NCI-H345 treated with DMSO at 0.1 percent for 48 hours (cell line): ENCODE measurements at regions not wholly inside any gene's neighbourhood (a gene's known extent, or its start where the extent isn't known, plus 50 kb on each side); places are given as distances from the start of the nearest gene placed in this dataset.
"Not testable (repeated sequence)": the region's sequence is repeated elsewhere in the genome, so short reads cannot be mapped to it uniquely, and the experiment has no call there.

ENCODE experiments used
- DNase-seq: peaks from one replicate; lab custom pipeline; 2025; ENCODE audit not compliant: unreplicated experiment; lab: John Stamatoyannopoulos, UW

DNA sequence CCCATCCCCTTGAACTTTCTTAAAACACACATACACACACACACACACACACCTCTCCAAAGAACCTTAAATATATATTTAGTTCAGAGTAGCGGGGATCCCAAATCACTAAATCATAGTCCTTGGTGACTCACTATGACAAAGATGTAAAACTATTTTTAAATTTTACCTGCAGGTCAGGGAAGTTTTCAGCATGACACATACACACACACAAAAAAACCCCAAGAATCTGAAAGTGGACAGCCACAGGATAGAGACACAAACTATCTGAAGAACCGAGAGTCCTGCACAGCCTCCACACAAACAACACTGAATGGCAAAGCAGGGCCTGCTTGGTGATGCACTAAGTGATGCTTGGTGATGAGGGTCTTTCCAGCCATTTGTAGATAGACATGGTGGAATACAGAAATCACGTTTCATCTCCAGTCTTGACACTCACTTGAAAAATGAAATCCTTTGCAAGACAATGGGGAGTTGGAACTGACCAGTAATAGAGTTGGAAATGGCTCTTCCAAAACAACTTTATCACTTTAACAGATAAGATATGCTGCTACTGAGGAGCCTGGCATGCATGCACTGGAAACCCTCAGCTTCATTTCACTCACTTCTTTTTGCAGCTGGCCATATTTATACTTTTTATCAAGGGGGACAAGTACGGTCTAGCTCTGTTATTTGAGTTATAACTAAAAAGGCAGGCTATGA is 307.3 kb downstream of the RAPGEF2 start:
- no peak for DNase-seq

DNA sequence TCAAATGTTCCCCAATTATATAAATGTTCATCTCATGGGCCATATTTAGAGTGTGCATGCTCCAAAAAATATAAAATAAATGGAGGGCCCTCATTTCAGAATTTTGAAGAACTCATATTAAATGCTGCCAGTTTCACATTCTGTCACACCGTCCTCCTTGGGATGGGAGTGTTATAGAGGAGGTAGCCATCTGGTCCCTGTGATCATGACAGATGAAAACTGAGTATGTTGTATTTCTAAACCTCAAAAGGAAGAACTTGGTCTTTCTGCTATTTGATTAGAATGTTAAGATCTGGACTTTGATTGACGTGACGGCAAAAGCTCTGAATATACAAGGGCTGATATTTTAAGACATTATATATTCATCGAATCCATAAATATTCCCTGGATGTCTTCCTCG is 308.0 kb downstream of the RAPGEF2 start:
- DNase-seq: no peak

DNA sequence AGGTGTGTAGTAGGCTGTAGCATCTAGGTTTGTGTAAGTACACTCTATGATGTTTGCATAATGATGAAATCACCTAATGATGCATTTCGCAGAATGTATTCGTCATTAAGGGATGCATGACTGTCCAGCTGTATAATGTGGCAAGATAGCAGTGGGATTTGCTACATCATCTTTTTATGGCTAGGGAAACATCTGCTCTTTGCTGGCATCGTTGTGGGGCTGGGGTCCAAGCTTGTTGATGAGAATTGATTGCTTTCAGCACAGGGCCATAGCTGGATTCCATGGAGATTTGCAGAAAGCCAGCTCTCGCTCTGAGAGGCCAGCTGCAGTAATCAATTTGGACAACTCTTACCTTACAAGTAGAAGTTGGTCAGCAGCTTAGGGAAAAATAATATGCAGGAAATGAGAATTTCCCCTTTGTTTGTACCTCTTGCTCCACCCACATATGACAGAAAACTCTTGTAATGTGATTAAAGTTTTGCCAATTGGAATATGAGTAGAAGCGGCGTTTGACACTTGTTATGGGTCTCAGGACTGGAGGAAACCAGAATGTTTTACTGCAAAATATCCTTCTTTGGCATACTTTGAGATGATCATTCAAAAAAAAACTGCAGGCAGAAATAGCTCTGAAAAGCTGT is 310.5 kb downstream of the RAPGEF2 start:
- DNase-seq: no peak

DNA sequence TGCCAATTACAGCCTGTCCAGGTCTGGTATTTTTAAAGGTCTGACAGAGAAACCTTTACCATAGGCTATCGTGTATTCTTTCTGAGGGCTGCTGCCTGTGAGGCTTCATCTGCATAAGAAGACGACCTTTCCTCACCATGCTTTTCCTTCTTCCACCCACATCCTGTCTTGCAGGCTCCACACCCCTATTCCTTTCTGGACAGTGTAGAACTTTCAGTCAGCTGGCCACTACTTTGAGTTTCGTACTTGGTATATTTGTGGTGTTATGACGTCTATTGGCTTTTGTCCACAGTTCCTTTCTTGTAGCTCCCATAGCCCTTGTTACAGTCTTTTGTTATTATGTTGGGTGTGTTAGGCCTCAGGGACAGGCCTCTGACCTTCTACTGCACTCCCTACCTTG is 311.4 kb downstream of the RAPGEF2 start:
- DNase-seq: no peak

DNA sequence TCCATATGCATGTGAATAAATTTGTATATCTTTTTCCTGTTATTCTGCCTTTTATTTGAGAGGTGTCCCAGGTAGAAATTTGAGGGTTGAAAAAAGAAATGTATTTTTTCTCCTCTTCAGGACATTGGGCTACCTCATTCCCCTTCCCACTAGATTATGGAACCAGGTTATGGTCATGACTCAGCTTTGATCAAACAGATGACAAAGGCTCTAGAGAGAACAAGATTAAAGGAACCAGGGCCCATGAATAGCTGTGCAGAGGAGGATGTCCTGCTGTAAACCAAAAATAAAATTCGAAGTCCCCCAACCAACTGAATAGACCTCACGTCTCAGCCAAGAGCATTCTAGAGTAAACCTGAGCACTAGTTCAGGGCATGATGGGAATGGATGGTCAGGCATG is 313.2 kb downstream of the RAPGEF2 start:
- DNase-seq: no peak

DNA sequence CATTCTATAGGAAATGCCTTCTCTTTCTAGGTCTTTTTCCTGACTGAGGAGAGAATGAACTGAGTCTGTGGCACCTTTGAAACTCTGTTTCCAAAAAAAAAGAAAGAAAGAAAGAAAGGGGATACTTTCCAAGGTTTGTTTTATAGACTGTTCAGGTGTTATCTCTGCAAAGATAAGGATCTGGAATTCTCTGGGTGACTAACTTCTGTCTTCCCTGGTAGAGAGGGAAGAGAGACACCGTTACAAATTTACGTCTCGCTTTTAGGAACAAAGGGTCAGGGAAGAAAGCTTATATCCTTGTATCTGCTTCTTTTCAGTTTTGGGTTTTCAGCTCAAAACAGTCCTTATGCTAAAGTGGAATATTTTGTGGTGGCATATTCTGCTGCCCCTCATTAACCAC is 314.1 kb downstream of the RAPGEF2 start:
- no peak for DNase-seq

DNA sequence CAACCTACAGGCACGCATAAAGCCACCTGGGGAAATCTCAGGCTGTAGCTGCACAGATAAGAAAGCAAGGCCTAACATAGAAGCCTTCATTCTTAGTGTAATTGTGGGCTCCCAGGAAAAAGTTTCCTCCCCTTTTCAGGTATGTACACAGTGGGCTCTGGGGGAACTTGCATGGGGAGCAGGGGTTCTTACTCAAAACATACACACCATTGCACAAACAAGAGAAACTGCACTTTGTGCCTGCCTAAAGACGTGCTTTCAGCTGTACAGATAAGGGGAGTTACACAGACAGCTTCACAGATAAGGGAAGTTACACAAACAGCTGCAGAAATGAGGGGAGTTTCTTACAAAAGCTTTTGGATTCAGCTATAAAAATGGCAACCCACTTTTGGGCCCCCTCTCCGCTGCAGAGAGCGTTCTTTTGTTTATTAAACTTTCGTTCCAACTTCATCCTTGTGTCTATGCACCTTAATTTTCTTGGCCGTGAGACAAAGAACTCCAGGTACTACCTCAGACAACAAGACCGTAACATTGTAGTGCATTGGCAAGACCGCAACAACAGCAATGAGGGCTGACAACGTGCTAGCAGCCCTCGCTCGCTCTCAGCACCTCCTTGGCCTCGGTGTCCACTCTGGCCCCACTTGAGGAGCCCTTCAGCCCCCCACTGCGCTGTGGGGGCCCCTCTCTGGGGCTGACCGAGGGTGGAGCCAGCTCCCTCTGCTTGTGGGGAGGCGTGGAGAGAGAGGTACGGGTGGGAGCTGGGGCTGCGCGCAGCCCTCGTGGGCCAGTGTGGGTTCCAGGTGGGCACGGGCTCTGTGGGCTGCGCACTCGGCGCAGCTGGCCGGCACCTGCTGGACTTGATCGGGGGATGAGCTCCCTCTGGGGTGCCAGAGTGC is 317.5 kb downstream of the RAPGEF2 start:
- no peak for DNase-seq

DNA sequence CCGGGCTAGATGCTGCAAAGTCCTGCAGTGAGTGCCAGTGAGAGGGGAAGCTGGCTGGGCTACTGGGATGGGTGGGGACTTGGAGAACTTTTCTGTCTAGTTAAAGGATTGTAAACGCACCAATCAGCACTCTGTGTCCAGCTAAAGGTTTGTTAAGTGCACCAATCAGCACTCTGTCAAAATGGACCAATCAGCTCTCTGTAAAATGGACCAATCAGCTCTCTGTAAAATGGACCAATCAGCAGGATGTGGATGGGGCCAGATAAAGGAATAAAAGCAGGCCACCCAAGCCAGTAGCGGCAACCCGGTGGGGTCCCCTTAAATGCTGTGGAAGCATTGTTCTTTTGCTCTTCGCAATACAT is 318.2 kb downstream of the RAPGEF2 start:
- not testable (repeated sequence) for DNase-seq

DNA sequence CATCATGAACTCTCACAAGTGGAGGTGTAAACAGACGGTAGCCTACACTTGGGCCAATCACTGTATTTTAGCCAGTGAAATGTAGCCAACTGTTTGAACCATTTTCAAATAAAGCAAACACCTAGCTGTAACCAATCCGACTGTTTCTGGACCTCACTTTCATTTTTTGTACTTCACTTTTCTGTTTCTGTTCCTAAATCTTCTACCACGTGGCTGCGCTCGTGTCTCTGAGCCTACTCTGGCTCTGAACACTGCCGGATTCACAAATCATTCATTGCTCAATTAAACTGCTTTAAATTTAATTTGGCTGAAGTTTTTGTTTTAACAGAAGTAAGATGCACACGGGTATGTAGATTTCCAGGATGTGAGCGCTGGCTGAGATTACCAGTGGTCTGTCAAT is 319.1 kb downstream of the RAPGEF2 start:
- no peak for DNase-seq

DNA sequence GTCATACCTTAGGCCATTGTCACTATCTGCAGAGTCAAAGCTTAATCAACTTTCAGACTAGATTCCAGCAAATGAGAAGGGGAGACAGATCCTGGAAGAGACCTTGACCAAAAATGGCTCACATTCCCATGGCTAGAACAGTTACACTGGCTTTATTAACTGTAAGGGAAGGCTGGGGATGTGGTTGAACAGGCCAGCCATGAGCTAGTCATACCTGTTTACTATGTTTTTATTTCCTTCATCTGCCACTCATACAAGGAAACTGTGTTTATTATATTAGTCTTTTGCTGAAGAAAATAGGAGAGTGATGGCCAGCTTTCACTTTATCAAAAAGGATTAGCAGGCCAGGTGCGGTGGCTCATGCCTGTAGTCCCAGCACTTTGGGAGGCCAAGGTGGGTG is 319.7 kb downstream of the RAPGEF2 start:
- no peak for DNase-seq

DNA sequence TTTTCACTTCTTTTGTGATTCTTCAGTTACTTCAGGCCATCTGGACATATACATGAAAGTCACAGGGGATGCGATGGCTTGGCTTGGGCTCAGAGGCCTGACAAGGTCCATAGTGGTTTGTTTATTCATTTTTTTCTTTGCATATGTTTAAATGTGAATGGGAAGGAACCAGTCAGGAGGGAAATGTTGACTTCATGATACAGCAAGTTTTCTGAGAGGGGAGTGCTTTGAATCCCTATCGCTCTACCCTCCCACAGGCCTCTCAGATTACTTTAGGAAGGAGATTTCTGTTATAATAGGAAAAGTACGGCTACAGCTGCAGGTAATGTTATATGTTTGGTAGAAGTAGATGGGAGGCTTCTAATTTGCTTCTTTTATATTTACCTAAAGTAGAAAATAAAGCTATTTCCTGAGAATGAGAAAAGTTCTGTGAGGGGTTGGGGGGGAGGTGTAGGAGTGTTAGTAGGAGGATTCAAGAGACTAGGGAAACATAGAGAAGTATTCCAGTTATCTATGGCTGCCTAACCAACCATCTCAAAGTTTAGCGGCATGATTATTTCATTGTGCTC is 322.9 kb downstream of the RAPGEF2 start:
- no peak for DNase-seq

DNA sequence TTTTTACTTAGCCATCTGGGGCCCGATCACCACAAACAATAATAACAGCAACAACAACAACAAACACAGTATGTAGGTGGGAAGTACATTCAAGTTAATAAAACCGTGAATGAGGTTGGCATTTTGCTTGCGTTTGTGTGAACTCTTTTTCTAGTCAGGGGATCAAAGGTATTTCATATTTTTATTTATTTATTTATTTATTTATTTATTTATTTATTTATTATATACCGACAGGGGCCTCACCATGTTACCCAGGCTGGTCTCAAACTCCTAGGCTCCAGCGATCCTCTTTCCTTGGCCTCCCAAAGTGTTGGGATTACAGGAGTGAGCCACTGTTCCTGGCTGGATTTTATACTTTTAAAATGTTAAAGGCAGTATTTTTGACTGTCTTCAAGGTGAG is 325.4 kb downstream of the RAPGEF2 start:
- DNase-seq: no peak

DNA sequence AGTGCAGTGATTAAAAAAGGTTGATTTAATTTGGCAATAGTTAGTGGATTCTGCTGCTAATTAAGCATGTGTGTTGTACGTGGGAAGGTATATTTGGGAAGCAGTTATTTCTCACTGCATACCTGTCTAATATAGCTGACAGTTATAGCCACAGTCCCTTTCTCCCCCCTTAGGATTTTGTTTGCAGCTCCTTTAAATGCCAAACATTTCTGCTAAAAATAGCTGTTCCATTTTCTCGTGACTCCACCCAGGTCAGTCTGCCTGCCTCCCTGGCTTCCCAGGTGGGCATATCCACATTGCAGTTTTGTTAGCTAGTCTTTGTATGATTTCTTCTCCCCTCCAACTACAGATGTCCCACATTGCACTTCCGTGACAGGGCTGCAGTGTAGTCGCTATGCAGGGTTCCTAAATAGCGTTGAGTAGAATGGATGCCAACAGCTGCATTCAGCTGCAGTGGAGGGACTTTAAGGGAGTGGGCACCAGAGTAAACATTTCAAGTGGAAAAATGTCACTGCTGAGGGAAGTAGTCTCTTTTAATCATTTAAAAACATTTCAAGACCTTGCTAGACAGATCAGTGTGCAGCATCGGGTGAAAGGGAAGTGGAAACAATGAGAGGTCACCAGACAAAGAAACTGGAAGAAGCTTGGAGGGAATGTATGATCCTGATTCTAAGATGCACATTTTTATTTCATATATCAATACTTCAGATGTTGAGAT is 326.3 kb downstream of the RAPGEF2 start:
- DNase-seq: no peak

DNA sequence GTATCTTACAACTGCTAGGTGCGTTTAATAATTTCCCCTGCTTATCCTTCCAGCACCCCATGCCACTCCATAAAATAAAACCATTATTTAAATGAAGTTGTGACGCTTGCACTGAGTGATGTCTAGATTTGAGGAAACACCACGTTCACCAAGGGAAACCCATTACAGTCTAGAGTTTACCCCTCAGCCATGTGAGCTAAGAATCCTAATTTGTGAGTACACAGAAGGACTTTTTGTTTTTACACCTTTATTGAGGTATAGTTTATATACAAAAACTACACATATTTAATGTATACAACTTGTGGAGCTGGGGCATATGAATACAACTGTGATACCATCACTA is 326.8 kb downstream of the RAPGEF2 start:
- no peak for DNase-seq

DNA sequence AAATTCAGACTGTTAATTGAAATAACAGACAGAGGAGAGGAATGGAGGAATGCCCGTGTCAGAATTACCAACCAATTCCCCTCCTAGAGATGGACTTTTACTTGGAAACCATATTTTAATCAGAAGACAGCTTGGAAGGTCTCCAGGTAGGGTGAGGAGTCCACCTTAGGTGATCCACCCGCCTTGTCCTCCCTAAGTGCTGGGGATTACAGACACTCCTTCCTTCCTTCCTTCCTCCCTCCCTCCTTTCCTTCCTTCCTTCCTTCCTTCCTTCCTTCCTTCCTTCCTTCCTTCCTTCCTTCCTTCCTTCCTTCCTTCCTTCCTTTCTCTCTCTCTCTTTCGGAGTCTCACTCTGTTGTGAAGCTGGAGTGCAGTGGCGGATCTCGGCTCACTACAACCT is 328.0 kb downstream of the RAPGEF2 start:
- DNase-seq: no peak

DNA sequence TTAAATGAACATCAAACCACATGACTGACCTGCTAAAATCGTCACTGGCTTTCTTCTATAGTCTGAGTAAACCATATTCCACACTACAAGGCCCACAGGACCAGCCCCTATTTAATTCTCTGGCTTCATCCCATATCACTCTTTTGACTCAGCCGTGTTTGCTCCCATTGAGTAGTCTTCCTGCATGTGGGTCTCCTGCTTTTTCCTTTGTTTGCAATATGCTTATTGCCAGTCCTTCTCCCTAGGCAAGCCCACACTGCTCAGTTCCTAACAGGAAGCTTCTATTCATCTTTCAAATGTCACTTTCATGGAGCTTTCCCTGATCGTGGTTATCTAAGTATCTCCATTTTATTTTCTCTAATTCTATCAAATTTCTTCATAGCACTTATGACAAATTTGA is 329.6 kb downstream of the RAPGEF2 start:
- DNase-seq: no peak

DNA sequence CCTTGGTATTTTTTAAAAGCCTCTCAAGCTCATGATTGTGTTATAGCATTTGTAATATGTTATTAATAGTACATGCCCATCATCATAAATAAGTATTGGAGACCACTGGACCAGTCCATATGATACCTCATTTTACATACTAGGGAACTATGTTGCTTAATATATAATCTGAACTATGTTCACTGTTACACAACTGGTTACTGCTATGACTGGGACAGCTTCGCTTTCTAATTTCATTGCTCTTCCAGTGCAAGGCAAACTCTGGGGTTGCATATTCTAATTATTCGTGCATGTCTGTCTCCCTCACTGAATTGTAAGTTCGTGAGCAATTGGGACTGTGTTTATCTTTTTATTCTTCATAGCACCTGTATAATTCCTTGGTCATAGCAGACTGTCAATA is 330.5 kb downstream of the RAPGEF2 start:
- DNase-seq: no peak

DNA sequence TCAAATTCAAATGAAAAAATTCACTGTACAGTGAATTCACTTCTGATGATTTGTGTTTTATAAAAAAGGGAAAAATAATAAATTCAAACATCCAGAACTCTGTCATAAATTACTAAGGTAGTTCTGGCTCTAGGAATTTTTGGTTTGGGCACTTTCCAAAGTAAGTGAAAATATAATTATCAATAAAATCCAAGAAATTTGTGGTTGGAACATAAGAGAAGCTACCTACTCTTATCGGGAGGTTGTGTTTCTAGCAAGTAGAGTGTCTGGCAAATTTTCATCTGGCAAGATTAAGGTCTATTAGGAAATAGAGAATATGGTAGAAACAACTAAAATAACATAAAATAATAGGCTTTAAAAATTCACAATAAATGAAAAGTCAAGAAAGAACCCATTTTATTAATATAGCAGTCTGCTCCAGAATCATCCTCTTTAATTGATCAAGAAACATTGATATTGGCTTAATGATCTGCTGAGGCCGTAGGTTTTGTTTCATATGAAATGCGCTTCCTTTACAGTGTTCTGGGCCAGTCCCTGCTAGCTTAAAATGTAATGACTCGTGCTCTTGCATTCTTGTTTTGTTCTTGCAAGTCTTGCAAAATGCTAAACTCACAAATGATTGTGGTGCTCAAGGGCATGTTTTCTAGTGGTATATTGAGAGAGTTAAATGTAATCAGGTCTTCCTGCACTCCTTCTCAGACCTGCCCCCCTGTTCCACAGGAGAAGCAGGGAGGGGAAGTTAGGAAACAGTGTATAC is 331.4 kb downstream of the RAPGEF2 start:
- DNase-seq: no peak

DNA sequence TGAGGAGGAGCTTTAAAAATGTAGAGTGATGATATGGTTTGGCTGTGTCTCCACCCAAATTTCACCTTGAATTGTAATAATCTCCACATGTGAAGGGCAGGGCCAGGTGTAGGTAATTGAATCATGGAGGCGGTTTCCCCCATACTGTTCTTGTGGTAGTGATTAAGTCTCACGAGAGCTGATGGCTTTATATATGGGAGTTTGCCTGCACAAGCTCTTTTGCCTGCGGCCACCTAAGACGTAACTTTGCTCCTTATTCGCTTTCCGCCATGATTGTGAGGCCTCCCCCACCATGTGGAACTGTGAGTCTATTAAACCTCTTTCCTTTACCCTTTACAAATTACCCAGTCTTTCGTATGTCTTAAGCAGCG is 332.0 kb downstream of the RAPGEF2 start:
- DNase-seq: no peak

DNA sequence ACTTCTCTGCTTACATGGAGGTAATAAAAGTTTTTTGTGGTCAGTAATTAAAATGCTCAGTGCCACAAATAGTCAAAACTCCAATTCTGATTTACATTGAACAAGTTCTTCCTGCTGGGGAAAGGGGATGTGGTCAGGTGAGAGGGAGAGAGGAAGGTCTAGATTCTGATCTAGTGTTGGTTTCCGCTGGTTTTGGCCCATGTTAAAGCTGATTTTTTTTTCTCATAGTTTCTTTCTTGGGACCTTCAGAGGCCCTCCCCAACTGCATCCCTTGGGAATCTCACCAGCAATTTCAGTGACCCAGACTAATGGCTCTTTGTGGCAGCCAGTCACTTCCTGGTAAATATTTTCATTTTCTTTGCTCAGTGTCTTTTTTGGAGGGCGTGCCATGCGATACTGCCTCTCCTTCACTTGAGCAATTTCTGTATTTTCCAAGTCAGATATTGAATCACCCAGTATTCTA is 332.7 kb downstream of the RAPGEF2 start:
- no peak for DNase-seq

DNA sequence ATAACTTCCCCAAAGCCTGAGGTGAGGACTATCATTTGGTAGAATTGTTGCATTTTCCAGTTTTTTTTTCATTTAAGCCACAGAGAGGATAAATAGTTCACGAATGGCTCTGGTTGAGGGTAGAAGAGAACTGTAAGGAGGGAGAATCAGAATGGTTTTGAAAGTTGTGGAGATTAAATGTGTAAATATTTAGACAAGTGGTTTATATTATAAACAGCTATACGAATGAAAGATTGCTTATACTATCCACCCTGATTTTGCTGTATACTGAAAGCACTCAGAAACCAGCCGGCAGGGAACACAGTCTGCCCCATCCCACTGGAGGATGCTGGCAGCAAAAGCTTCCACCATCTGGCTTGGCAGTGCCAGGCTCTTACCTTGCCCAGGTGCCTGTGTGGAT is 341.1 kb downstream of the RAPGEF2 start:
- DNase-seq: no peak
